Prostate gland (tissue), 2 donors: ENCODE measurements at regions not wholly inside any gene's neighbourhood (a gene's known extent, or its start where the extent isn't known, plus 50 kb on each side); places are given as distances from the start of the nearest gene placed in this dataset.

Experiments
- POLR2A ChIP-seq: fragments of 450-650 bp; IDR thresholded peaks from one replicate; pipeline ENCODE4 v1.6.1; 2016; ENCODE audit warnings: antibody characterized with exemption, mild to moderate bottlenecking
- POLR2AphosphoS5 ChIP-seq: sonication (generic); formaldehyde crosslinking; IDR thresholded peaks from one replicate; pipeline ENCODE4 v1.6.1; 2017; ENCODE audit warnings: antibody characterized with exemption
- TF ChIP-seq, protein P1 (sequence below), 4 experiments: fragments of 200-600 bp in 2 of 4; fragments of 450-650 bp in 2 of 4; sonication (generic) in 2 of 4; IDR thresholded peaks; 1 replicate in 3 of 4; 2 replicates in 1 of 4; pipeline ENCODE4 v1.5.1; 2016 to 2019; ENCODE audit warnings: antibody characterized with exemption in 4 of 4, mild to moderate bottlenecking in 2 of 4, moderate library complexity in 2 of 4

DNA sequence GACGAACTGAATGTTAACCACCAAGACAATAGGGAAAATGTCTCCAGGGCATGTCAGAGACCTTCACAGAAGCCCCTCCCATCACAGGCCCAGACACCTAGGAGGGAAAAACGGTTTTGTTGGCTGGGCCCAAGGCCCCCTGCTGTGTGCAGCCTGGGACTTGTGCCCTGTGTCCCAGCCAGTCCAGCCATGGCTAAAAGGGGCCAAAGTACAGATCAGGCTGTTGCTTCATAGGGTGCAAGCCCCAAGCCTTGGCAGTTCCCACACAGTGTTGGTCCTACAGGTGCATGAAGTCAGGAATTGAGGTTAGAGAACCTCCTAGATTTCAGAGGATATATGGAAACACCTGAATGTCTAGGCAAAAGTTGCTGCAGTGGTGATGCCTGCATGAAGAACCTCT lies 428.7 kb downstream of the SUCLA2 start:
- TF ChIP-seq POLR2A = no peak
- TF ChIP-seq, protein P1, sequence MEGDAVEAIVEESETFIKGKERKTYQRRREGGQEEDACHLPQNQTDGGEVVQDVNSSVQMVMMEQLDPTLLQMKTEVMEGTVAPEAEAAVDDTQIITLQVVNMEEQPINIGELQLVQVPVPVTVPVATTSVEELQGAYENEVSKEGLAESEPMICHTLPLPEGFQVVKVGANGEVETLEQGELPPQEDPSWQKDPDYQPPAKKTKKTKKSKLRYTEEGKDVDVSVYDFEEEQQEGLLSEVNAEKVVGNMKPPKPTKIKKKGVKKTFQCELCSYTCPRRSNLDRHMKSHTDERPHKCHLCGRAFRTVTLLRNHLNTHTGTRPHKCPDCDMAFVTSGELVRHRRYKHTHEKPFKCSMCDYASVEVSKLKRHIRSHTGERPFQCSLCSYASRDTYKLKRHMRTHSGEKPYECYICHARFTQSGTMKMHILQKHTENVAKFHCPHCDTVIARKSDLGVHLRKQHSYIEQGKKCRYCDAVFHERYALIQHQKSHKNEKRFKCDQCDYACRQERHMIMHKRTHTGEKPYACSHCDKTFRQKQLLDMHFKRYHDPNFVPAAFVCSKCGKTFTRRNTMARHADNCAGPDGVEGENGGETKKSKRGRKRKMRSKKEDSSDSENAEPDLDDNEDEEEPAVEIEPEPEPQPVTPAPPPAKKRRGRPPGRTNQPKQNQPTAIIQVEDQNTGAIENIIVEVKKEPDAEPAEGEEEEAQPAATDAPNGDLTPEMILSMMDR (IDR thresholded peaks at IDR 0.05) = no peak
- no peak for TF ChIP-seq POLR2AphosphoS5
